RCC 7860 (cell line): ENCODE measurements at regions not wholly inside any gene's neighbourhood (a gene's known extent, or its start where the extent isn't known, plus 50 kb on each side); places are given as distances from the start of the nearest gene placed in this dataset.

Experiments used
- DNase-seq: peaks from one replicate; pipeline ENCODE4 v3.0.0-alpha.2; 2015; ENCODE audit warnings: low spot score
- FAIRE-seq: peaks from 2 replicates; lab custom pipeline; 2012; peaks lifted over from hg19 to GRCh38; lab: Jason Lieb, UNC

GRCh38 chr6:2469428-2469827 is 224.0 kb upstream of the GMDS start:
- FAIRE-seq (no peak), DNase-seq (no peak)

DNA sequence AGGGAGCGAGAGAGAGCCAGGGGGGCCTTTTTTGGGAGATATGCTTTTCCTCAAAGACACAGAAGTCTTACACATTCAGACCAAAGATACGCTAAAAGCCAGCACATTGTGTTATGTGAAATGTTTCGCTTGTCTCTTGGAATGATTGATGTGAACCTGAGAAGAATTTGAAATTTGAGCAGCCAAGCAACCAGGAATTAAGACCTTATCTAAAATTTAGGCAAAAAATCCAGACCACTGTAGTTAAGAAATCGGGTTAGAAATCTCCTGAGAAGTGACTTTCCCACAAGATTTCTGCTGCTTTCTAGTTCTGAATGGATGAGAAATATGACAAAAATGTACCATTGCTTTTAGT is 223.2 kb upstream of the GMDS start:
- no peak for DNase-seq
- FAIRE-seq, result no peak

GRCh38 chr6:2467929-2468600 is 222.7 kb upstream of the GMDS start:
- FAIRE-seq (no peak), DNase-seq (no peak)

GRCh38 chr6:2465336-2465735 is 219.9 kb upstream of the GMDS start:
- FAIRE-seq (no peak), DNase-seq (no peak)

DNA sequence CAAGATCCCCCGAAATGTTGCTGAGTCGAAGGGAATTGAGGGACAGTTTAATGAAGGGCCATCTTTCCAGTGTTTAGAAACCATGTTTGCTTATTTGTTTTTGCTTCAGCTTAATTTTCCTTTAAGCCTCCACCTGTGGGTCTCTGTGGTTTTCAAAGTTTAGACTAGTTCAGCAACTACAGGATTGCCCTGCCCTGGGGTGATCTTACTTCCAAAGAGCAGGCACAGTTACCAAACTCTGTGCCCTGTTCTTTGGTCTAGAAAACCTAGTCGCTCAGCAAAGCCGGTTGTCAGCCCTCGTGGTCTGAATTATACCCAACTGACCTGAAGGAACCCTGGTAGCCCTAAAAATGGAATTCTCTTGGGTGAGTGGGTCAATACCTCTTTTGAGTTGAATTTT is 219.2 kb upstream of the GMDS start:
- no peak for FAIRE-seq

GRCh38 chr6:2462831-2463230 is 217.4 kb upstream of the GMDS start:
- DNase-seq (no peak), FAIRE-seq (no peak)

More for the DNA sequence above, 219.2 kb upstream of the GMDS start:
- DNase-seq, result no peak

DNA sequence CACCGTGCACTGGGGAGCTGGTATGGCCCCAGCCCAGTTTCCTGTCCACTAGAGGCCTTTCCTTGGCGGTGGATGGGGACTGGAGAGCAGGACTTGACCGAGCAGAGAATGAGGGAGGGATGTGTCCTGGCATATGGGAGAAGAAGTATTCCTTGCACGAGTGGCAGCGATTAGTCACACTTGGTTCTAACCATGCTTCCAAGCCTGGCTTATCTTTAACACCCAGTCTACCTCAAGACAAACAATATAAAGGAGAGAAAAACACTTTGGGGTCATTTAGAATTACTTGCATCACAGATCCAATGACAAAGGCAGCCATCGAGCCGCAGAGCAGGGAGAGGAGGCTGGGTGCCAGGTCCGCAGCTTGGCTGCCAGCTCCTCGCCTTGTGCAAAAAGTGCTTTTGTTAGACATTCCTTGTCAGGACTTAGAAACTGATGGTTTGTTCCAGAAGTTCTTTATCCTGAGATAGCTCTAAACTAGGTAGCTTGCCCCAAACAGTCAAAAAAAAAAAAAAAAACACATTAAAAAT is 214.9 kb upstream of the GMDS start:
- FAIRE-seq (peak; percentile 94), DNase-seq (peak; percentile 91)

GRCh38 chr6:2454180-2454579 is 208.8 kb upstream of the GMDS start:
- FAIRE-seq, result no peak
- DNase-seq, result no peak

- no peak for FAIRE-seq
- DNase-seq, result no peak
These were observed 205.1 kb upstream of the GMDS start for GRCh38 chr6:2450546-2450945.

DNA sequence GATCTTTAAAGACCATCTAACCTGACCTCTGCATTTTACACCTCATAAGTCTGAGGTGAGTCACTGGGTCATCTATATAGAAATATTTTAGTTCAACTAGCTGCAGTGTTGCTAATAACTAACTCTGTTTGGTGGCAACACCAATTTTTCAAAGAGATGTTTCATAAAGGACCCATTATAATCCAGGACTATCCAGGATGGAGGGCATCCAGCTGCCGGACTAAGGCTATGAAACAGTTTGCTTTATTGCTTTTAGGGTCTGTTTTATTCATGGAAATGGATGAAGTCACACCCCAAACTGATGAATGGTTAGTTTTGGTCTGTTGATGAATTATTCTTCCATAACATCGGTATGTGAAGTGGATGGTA is 204.2 kb upstream of the GMDS start:
- no peak for FAIRE-seq

GRCh38 chr6:2448826-2449571 is 203.6 kb upstream of the GMDS start:
- DNase-seq (peak; percentile 33), FAIRE-seq (peak; percentile 60)

More for the DNA sequence above, 204.2 kb upstream of the GMDS start:
- DNase-seq, result no peak

GRCh38 chr6:2447931-2448330 is 202.5 kb upstream of the GMDS start:
- DNase-seq (no peak), FAIRE-seq (no peak)

DNA sequence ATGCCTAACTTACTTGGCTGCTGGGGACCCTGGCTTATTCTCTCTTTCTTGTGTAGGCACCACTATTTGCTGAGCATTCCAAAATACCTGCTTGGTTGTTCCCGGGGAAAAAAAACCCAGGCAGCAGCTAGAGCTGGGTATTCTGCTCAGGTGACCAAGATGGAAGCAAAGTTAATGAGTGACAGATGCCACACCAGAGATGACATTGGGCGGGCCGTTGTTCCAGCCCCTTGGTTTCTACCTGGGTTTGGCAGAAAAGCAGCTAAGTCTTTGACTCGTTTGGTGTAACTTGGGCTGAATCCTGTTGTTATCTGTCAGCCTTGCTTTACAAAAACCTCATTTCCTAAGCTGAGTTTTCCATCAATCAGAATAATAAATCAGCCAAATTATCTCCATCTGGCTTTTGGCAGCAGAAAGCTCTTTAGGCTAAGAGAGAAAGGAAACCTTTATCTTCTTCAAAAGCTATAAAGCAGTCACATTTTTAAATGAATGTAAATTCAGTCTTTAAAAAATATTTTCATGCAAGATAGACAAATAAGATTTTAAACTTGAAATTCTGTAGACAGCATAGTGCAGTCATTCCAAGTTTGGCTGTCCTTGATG is 202.0 kb upstream of the GMDS start:
- DNase-seq, result no peak
- FAIRE-seq, result no peak

GRCh38 chr6:2441601-2442475 is 196.4 kb upstream of the GMDS start:
- FAIRE-seq (no peak), DNase-seq (no peak)

- no peak for DNase-seq
These were observed 195.1 kb upstream of the GMDS start for GRCh38 chr6:2440516-2440915.

GRCh38 chr6:2439632-2440031 is 194.2 kb upstream of the GMDS start:
- FAIRE-seq (no peak), DNase-seq (no peak)

More at GRCh38 chr6:2440516-2440915, 195.1 kb upstream of the GMDS start:
- no peak for FAIRE-seq

- FAIRE-seq (no peak), DNase-seq (no peak)
These were observed 193.7 kb upstream of the GMDS start for GRCh38 chr6:2439082-2439481.

DNA sequence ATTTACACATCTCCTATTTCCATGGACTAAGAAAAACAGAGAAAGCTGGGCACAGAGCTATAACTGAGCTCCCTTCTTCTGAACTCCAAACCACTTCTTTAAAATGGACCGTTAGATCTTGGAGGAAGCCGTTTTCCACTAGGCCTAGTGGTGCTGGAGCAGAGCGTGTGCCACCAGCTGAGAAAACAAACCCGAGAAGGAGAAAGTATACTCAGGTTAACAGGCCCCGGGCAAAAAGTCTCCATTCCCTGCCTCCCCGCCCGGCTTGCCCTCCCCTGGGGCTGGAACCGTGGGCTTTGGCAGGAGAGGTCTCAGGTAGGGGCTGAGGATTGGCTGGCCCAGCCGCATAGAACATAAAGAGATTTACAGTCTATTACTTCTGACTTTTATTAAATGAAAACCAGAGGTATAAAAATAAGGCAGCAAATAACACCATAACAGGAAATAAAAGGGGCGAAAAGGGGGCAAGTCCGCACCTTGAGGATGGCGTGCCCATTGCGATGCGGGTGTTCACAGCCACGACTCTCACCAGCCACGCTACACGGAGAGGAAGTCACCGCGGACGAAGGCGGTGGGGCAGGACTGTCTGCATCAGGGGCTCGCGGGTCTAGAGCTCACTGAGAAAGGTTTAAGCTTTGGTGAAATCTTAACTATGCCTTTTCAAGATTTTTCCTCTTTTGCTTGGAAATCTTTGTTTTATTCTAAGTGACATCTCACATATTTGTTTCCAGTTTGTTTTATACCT is 191.2 kb upstream of the GMDS start:
- no peak for FAIRE-seq

GRCh38 chr6:2435323-2435722 is 189.9 kb upstream of the GMDS start:
- DNase-seq (no peak), FAIRE-seq (no peak)

More for the DNA sequence above, 191.2 kb upstream of the GMDS start:
- no peak for DNase-seq

GRCh38 chr6:2434912-2435311 is 189.5 kb upstream of the GMDS start:
- FAIRE-seq (no peak), DNase-seq (no peak)
